ENCODE measurements at regions not wholly inside any gene's neighbourhood (a gene's known extent, or its start where the extent isn't known, plus 50 kb on each side); places are given as distances from the start of the nearest gene placed in this dataset.
"Not testable (repeated sequence)": the region's sequence is repeated elsewhere in the genome, so short reads cannot be mapped to it uniquely, and the experiment has no call there.

GRCh38 chr2:65583061-65583460, 150.7 kb upstream of the SPRED2 start:
- no peak for DNase-seq

- DNase-seq = no peak
These were observed 150.0 kb upstream of the SPRED2 start for GRCh38 chr2:65582364-65582763.

GRCh38 chr2:65580824-65581223, 148.4 kb upstream of the SPRED2 start:
- no peak for DNase-seq

DNA sequence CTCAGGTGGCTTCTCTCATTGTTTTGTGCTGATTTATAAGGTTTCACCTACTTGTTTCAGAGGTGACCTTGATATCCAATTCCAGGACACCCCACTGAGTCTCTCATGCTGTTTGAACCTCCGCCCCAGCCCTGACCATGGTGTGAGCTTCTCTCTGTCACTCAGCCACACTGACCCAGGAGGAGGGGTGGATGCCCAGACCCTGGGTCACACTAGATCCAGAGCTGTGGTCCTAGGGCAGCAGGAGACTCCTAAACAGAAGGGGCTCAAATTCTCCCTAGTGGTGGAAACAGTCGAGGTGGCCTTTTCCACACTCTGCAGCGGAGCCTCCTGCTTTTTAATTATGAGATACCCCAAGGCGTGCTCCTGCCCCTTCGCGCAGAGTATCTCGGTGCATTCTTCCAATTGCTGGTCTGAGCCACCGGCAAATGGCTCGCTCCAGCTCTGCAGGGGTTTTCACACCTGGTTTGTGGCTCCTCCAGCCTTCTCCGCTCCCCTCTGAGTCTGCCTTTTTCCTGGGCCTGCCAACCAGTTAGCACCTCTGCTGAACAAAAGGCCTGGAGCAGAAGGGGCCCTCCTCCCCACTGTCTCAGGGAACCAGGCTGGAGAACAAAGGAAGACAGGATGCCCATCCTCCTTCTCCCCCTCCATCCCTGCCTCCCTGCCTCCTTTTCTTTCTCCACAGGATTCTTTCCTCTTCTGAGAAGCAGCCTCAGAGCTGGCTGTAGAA, 147.3 kb upstream of the SPRED2 start:
- no peak for DNase-seq

- no peak for DNase-seq
These were observed 145.3 kb upstream of the SPRED2 start for GRCh38 chr2:65577654-65578053.

GRCh38 chr2:65576861-65577601, 144.6 kb upstream of the SPRED2 start:
- no peak for DNase-seq

DNA sequence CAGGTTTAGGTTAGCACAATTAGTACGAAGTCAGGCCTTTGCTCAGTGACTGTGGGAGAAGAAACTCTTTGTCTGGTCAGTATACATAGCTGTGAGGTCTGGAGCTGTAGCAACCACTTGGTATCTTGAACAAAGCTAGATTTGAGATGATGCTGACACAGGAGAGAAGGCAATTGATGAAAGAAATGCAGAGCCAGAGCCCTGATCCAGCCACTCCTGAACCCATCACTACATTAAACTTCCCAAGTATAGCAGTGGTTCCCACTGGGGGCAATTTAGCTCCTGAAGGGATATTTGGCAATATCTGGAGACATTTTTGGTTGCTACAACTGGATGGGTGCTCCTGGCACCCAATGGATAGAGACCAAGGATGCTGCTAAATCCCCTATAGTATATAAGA, 143.9 kb upstream of the SPRED2 start:
- no peak for DNase-seq

DNA sequence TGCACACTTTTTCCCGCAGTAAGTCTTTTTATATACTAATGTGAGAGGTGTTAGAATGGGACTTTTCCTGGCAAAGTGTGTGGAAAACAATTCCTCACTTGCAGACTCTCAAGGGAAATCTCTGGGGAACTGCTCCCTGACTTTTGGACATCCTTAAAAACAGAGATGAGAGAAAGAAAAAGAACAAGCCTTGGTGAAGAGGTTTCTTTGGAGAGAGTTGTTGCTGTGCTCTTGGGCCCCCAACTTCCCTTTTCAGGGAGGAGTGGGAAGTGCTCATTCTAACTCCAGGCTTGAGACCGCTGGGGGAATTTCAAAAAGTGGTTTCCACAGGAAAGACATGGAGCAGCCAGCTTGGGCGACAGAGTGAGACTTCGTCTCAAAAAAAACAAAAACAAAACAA, 142.6 kb upstream of the SPRED2 start:
- no peak for DNase-seq

GRCh38 chr2:65568656-65569440, 136.4 kb upstream of the SPRED2 start:
- DNase-seq = not testable (repeated sequence)

DNA sequence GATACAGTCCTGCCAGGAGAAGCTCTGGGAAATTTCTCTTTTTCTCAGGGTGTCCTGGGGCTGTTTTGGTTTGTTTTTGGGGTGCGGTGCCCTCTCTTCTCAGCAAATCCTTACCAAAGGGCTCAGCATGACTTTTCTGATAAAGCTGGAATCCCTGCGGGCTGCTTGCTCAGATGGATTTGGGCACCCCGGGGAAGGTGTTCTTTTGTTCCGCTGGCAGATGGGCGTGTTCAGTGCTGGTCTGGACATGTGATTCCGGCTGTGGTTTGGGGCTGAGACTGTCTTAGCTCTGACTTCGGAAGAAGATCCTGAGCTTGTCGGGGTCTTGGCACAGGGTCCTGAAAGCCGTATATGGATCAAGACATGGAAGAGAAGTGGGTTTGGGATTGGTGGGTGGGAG, 134.2 kb upstream of the SPRED2 start:
- DNase-seq = no peak

- no peak for DNase-seq
These were observed 133.3 kb upstream of the SPRED2 start for GRCh38 chr2:65565681-65566080.

DNA sequence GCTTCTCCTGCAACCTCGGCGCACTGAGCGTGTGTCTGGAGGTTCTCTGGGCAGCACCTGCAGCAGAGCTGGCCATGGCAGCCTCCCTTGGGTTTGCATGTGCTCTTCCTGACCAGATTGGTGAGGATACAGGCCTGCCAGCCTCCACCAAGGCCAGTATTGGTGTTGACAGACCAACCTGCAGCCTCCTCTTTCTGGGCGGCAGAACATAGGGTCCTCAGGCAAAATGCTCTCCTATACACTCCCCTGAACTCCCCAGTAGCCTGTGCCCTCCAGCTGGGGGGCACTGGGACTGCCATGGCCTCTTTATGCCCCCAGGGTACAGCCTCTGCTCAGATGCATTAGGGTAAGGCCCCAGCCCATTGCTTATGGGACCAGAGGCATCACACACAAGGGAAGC, 131.9 kb upstream of the SPRED2 start:
- DNase-seq = no peak

GRCh38 chr2:65562890-65563289, 130.5 kb upstream of the SPRED2 start:
- DNase-seq = no peak

- DNase-seq = no peak
These were observed 126.3 kb upstream of the SPRED2 start for GRCh38 chr2:65558743-65559142.

DNA sequence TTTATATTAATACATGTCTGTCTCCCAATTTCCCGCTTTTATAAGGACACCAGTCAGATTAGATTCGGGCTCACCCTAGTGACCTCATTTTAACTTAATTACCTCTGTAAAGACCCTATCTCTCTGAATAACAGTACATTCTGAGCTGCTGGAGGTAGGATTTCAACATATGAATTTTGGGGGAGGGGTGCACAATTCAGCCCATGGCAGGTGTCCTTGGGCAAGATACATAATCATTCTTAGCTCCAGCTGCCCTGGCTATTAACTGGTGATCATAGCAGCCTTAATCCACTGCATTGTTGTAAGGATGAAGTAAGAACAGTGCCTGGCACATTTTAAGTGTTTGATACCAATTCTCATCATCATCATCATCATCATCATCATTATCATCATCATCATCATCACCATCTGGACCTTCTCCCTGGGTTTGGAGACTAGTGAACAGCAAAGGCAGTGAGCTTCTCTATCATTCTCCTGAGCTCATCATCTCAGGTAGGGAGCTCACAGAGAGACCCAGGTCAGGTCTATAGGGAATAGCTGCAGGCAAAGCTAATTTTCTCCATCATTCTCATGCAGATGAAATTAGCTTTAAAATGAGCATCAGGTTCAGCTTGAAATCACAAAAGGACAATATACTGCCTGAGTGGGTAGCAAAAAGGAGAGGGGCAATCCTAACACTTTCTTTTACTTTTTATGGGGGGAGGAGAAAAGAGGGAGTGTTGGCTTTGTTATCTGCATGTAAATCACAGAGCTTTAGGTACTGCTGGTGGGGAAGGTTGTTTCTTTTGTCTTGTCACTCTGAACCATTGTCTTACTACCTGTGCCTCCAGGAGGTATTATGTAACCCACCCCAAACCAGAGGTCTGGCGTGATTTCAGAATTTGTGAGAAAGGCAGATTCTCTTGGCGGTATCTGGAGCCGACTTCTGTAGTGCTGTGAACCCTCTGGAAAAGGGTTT, 125.5 kb upstream of the SPRED2 start:
- no peak for DNase-seq

- DNase-seq = no peak
These were observed 122.6 kb upstream of the SPRED2 start for GRCh38 chr2:65554765-65555591.

DNA sequence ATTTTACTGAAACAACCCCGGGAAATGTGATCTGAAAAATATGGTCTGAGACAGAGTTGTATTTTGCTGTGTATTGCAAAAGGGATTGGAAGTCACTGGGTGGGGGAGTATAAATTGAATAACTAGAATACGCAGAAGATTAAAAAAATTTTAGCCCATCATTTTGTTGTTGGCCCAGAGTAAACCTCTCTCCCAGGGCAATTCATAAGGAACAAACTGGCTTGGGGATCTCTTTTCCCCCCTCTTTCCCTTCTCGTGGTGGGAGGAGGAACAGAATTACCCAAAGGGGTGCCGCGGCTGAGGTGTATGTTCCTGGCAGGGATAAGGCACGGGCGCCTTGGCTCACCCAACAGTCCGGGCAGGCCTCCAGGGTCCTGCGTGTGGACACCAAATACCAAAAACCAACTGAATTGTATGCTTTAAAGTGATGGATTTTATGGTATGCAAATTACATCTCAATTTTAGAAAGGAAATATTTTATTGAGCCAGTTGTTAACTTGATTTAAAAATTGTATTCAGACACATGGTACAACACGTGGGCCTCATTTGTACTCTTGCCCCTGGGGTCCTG, 121.2 kb upstream of the SPRED2 start:
- DNase-seq = no peak

DNA sequence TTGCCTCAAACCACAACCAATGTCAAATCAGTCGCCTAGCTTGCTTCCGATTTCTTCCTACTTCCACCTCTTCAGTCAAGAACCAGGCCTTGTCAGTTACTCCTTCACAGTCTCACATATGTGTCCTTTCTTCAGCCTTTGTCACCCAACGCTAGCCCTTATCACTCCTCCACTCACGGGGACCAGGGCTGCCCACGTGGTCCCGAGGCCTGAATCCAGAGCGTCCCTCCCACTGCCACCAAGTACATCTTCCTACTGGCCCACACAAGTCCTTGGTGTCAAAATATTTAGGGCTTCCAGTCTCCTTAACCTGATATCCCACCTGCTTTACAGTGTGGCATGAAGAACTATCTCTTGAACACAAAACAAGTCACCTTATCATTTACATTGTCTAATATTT, 119.1 kb upstream of the SPRED2 start:
- DNase-seq = no peak

DNA sequence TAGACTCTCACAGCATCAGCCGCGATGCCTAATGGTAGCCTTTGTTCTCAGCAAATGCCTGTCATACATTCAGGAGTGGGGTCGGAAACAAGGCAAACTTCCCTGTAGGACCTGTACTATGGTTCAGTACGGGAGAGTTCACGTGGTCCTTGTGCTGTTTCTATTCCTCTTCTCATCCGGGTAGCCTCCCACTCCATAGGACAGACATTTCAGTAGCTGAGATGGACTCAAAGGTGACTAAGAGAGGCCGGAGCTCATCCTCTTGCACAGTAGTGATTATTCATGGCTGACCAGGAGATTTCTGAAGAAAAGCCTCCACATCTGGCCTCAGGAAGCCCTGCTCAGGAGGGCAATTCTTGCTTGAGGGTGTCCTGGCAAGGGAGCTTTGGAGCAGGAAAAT, 117.8 kb upstream of the SPRED2 start:
- DNase-seq = no peak

DNA sequence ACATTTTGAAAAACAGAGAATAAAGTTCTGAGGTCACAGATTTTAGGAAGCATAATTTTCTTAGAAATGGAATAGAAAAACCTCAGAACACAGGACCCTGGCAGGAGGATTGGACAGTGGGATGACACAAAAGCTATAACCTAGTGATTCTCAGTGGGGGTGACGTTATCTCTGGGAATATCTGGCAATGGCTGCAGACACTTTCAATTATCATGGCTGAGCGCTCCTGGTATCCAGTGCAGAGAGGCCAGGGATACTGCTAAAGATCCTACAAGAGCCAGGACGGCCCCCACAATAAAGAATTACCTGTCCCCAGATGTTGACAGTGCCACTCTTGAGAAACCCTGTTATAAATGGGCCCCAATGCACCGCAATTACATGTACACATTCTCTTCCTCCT, 117.2 kb upstream of the SPRED2 start:
- DNase-seq = no peak

GRCh38 chr2:65549257-65549627, 116.8 kb upstream of the SPRED2 start:
- DNase-seq = no peak
